ENCODE measurements at regions not wholly inside any gene's neighbourhood (a gene's known extent, or its start where the extent isn't known, plus 50 kb on each side); places are given as distances from the start of the nearest gene placed in this dataset.

DNA sequence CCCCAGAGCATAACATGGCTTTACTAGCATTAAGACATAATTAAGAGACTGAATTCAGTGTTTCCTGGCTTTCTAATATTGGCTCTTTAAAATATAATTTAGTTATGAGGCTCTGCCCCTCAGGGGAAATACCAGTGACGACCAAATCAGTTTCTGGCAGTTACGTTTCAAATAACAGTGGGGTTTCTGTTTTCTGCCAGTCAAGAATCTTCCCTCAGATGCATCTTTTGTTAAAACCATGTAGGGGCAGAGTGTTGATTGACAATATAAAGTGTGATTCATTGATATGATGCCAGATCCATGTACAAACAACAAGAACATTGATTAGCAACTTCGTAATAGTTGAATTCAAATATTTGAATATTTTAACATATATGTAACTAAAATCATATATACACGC, 1169.7 kb downstream of the DIAPH3 start:
- DNase-seq: no peak
- no peaks in the 10 kb centered on the region for H3K9me3 ChIP-seq
- TF ChIP-seq POLR2A (IDR thresholded peaks at IDR 0.05): no peak
- TF ChIP-seq, protein P1, sequence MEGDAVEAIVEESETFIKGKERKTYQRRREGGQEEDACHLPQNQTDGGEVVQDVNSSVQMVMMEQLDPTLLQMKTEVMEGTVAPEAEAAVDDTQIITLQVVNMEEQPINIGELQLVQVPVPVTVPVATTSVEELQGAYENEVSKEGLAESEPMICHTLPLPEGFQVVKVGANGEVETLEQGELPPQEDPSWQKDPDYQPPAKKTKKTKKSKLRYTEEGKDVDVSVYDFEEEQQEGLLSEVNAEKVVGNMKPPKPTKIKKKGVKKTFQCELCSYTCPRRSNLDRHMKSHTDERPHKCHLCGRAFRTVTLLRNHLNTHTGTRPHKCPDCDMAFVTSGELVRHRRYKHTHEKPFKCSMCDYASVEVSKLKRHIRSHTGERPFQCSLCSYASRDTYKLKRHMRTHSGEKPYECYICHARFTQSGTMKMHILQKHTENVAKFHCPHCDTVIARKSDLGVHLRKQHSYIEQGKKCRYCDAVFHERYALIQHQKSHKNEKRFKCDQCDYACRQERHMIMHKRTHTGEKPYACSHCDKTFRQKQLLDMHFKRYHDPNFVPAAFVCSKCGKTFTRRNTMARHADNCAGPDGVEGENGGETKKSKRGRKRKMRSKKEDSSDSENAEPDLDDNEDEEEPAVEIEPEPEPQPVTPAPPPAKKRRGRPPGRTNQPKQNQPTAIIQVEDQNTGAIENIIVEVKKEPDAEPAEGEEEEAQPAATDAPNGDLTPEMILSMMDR (IDR thresholded peaks at IDR 0.05): no peak
- no peaks in the 10 kb centered on the region for H3K36me3 ChIP-seq
- no peaks in the 10 kb centered on the region for H3K4me1 ChIP-seq
- no peaks in the 10 kb centered on the region for H3K27me3 ChIP-seq
- H3K27ac ChIP-seq: no peak overlapping the region
- intact Hi-C loops (cut with DNase I; ENCODE audit: low total_unique reads): no loop called here
- no peak overlapping the region for H3K4me3 ChIP-seq

DNA sequence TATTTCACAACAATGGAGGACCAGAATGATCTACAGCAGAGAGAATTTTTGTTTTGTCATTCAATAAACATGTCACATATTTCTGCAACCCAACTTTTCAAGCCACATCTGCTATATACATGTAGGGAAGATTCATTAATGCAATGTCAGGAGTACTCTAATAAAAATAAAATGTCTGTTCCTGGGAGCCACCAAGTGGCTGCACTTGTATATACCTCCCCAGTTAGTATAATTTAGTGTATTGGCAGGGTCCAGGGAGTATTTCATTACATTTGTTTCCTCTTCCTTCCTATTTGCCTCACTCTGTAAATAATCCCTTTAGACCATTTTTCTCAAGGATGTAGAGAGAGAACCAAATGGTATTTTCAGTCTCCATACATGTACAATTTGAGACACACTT, 1169.0 kb downstream of the DIAPH3 start:
- H3K27ac ChIP-seq: no peak overlapping the region
- H3K27me3 ChIP-seq: no peaks in the 10 kb centered on the region
- no peaks in the 10 kb centered on the region for H3K9me3 ChIP-seq
- no peak for DNase-seq
- no peaks in the 10 kb centered on the region for H3K36me3 ChIP-seq
- intact Hi-C loops (cut with DNase I; ENCODE audit: low total_unique reads): no loop called here
- TF ChIP-seq, protein P1 (IDR thresholded peaks at IDR 0.05): no peak
- no peak for TF ChIP-seq POLR2A (IDR thresholded peaks at IDR 0.05)
- H3K4me3 ChIP-seq: no peak overlapping the region
- no peaks in the 10 kb centered on the region for H3K4me1 ChIP-seq

DNA sequence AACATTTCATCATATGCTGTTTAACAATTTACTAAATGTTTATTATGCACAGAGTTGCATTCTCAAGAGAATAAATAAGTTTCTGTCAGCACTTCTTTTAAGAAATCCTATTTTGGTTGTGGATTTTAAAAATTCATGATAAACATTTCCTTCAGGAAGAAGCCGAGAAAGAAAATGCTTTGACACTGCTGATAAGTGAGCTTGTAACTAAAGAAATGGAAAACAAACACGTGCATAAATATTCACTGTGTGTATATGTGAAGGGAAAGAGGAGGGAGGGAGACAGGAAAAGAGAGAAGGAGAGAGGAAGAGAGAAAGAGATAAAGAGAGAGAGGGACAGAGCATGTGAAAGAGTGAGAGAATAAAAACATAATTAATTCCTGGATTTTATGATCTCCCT, 1165.0 kb downstream of the DIAPH3 start:
- no peaks in the 10 kb centered on the region for H3K9me3 ChIP-seq
- TF ChIP-seq, protein P1 (IDR thresholded peaks at IDR 0.05): no peak
- TF ChIP-seq POLR2A (IDR thresholded peaks at IDR 0.05): no peak
- no peak overlapping the region for H3K4me3 ChIP-seq
- no peak for DNase-seq
- no peaks in the 10 kb centered on the region for H3K36me3 ChIP-seq
- no peaks in the 10 kb centered on the region for H3K4me1 ChIP-seq
- H3K27me3 ChIP-seq: no peaks in the 10 kb centered on the region
- H3K27ac ChIP-seq: no peak overlapping the region
- intact Hi-C loops (cut with DNase I; ENCODE audit: low total_unique reads): no loop called here

DNA sequence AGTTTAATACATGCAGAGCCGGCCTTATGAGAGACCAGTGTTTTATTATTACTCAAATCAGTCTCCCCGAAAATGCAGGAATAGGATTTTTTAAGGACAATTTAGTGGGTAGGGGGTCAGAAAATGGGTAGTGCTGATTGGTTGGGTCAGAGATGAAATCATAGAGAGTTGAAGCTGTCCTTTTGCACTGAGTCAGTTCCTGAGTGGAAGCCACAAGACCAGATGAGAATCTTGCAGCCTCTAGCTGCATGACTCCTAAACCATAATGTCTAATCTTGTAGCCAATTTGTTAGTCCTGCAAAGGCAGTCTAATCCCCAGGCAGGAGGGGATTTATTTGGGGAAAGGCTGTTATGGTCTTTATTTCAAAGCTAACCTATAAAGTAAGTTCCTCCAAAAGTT, 1163.9 kb downstream of the DIAPH3 start:
- no peak overlapping the region for H3K4me3 ChIP-seq
- H3K27me3 ChIP-seq: no peaks in the 10 kb centered on the region
- no peaks in the 10 kb centered on the region for H3K4me1 ChIP-seq
- no peaks in the 10 kb centered on the region for H3K9me3 ChIP-seq
- intact Hi-C loops (cut with DNase I; ENCODE audit: low total_unique reads): no loop called here
- H3K27ac ChIP-seq: no peak overlapping the region
- H3K36me3 ChIP-seq: no peaks in the 10 kb centered on the region
- TF ChIP-seq, protein P1 (IDR thresholded peaks at IDR 0.05): no peak
- no peak for TF ChIP-seq POLR2A (IDR thresholded peaks at IDR 0.05)
- DNase-seq: no peak

DNA sequence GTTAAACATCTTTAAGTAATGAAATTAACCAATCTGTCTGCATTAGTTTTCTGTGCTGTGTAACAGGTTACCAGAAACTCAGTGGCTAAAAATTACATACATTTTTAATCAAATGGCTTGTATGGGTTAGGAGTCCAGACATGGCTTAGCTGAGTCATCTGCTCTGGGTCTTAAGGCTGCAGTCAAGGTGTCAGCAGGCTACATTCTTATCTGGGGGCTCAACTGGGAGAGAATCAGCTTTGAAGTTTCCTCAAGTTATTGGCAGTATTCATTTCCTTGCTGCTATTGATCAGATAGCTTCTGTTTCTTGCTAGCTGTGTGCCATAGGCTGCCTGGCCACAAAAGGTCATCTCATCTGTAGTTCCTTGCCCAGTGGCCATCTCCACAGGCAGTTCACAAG, 1163.0 kb downstream of the DIAPH3 start:
- Histone ChIP-seq H3K27ac (no peak overlapping the region), H3K27me3 (no peaks in the 10 kb centered on the region), H3K9me3 (no peaks in the 10 kb centered on the region), H3K4me3 (no peak overlapping the region), H3K36me3 (no peaks in the 10 kb centered on the region), H3K4me1 (no peaks in the 10 kb centered on the region)
- DNase-seq: no peak
- intact Hi-C loops (cut with DNase I; ENCODE audit: low total_unique reads): no loop called here
- no peak for TF ChIP-seq POLR2A (IDR thresholded peaks at IDR 0.05)
- TF ChIP-seq, protein P1 (IDR thresholded peaks at IDR 0.05): no peak
